Ascending aorta (tissue), 2 donors: ENCODE measurements at regions not wholly inside any gene's neighbourhood (a gene's known extent, or its start where the extent isn't known, plus 50 kb on each side); places are given as distances from the start of the nearest gene placed in this dataset.

Source experiments
- DNase-seq, 2 donors: peaks; one replicate each; pipeline ENCODE4 v3.0.0-alpha.2; 2019; ENCODE audit warnings: low spot score in 2 of 2
- H3K27ac ChIP-seq, 2 donors: fragments of 200-600 bp; sonication (generic); one replicate each; pipeline ENCODE4 v1.5.1; 2016 to 2017; ENCODE audit warnings: mild to moderate bottlenecking in 1 of 2
- H3K27me3 ChIP-seq: fragments of 200-600 bp; sonication (generic); one replicate; pipeline ENCODE4 v1.5.1; 2017
- H3K36me3 ChIP-seq, 2 donors: fragments of 200-600 bp; sonication (generic); one replicate each; pipeline ENCODE4 v1.5.1; 2016
- H3K4me1 ChIP-seq, 2 donors: fragments of 200-600 bp; sonication (generic); one replicate each; pipeline ENCODE4 v1.5.1; 2016 to 2017; ENCODE audit warnings: mild to moderate bottlenecking in 1 of 2
- H3K4me3 ChIP-seq, 2 donors: fragments of 200-600 bp; sonication (generic); one replicate each; pipeline ENCODE4 v1.5.1; 2016 to 2017; ENCODE audit warnings: mild to moderate bottlenecking in 1 of 2
- H3K9me3 ChIP-seq, 2 donors: fragments of 200-600 bp; sonication (generic); one replicate each; pipeline ENCODE4 v1.5.1; 2016
- intact Hi-C: fragments of 100-400 bp; cut with DNase I; formaldehyde crosslinking; loops from one replicate; pipeline ENCODE4 v1.15.1; 2023
- TF ChIP-seq, protein P1 (sequence below), 3 experiments: fragments of 200-600 bp in 2 of 3; fragments of 450-650 bp in 1 of 3; sonication (generic) in 2 of 3; IDR thresholded peaks; one replicate each; pipeline ENCODE4 v1.5.1; 2016 to 2019; ENCODE audit warnings: antibody characterized with exemption in 3 of 3, mild to moderate bottlenecking in 1 of 3, moderate library complexity in 1 of 3

- TF ChIP-seq, protein P1, sequence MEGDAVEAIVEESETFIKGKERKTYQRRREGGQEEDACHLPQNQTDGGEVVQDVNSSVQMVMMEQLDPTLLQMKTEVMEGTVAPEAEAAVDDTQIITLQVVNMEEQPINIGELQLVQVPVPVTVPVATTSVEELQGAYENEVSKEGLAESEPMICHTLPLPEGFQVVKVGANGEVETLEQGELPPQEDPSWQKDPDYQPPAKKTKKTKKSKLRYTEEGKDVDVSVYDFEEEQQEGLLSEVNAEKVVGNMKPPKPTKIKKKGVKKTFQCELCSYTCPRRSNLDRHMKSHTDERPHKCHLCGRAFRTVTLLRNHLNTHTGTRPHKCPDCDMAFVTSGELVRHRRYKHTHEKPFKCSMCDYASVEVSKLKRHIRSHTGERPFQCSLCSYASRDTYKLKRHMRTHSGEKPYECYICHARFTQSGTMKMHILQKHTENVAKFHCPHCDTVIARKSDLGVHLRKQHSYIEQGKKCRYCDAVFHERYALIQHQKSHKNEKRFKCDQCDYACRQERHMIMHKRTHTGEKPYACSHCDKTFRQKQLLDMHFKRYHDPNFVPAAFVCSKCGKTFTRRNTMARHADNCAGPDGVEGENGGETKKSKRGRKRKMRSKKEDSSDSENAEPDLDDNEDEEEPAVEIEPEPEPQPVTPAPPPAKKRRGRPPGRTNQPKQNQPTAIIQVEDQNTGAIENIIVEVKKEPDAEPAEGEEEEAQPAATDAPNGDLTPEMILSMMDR (IDR thresholded peaks at IDR 0.05) = no peak
- no peak overlapping the region for H3K27ac ChIP-seq
- H3K27me3 ChIP-seq = no peaks in the 10 kb centered on the region
- H3K9me3 ChIP-seq = no peaks in the 10 kb centered on the region
- peak overlapping the region; percentile 51 to 55 for H3K4me3 ChIP-seq
- intact Hi-C loops = loop anchor here (5.0 kb wide), 1 partner anchor 59 kb away; no protein-coding TSS in a partner anchor
- DNase-seq = no peak
- H3K4me1 ChIP-seq = peaks cover 10 to 23% of the 10 kb centered on the region in 2 donors
- no peaks in the 10 kb centered on the region for H3K36me3 ChIP-seq
These were observed 150.2 kb upstream of the GSE1 start for GRCh38 chr16:85462714-85463611.

GRCh38 chr16:85463672-85464382 lies 149.3 kb upstream of the GSE1 start:
- H3K36me3 ChIP-seq = no peaks in the 10 kb centered on the region
- H3K9me3 ChIP-seq = no peaks in the 10 kb centered on the region
- no peak for DNase-seq
- no peak overlapping the region for H3K4me3 ChIP-seq
- H3K27ac ChIP-seq = no peak overlapping the region
- TF ChIP-seq, protein P1 (IDR thresholded peaks at IDR 0.05) = no peak
- no peaks in the 10 kb centered on the region for H3K27me3 ChIP-seq
- H3K4me1 ChIP-seq = peaks cover 10 to 23% of the 10 kb centered on the region in 2 donors
- intact Hi-C loops = loop anchor here (5.0 kb wide), 1 partner anchor 58 kb away; no protein-coding TSS in a partner anchor

GRCh38 chr16:85464383-85465305 lies 148.5 kb upstream of the GSE1 start:
- H3K27me3 ChIP-seq = no peaks in the 10 kb centered on the region
- peaks cover 10 to 23% of the 10 kb centered on the region in 2 donors for H3K4me1 ChIP-seq
- no peak for DNase-seq
- intact Hi-C loops = loop anchor here (5.0 kb wide), 1 partner anchor 58 kb away; no protein-coding TSS in a partner anchor
- H3K27ac ChIP-seq = no peak overlapping the region
- H3K36me3 ChIP-seq = no peaks in the 10 kb centered on the region
- TF ChIP-seq, protein P1 (IDR thresholded peaks at IDR 0.05) = no peak
- no peaks in the 10 kb centered on the region for H3K9me3 ChIP-seq
- H3K4me3 ChIP-seq = no peak overlapping the region

- peaks cover 10 to 23% of the 10 kb centered on the region in 2 donors for H3K4me1 ChIP-seq
- DNase-seq = peak in 1 of 2 donors; percentile 73
- H3K9me3 ChIP-seq = no peaks in the 10 kb centered on the region
- TF ChIP-seq, protein P1 (IDR thresholded peaks at IDR 0.05) = no peak
- no peak overlapping the region for H3K27ac ChIP-seq
- no peaks in the 10 kb centered on the region for H3K36me3 ChIP-seq
- intact Hi-C loops = no loop called here
- H3K27me3 ChIP-seq = no peaks in the 10 kb centered on the region
- H3K4me3 ChIP-seq = no peak overlapping the region
These were observed 147.5 kb upstream of the GSE1 start for GRCh38 chr16:85465328-85466303.
